HG03097 (cell line): ENCODE measurements at regions not wholly inside any gene's neighbourhood (a gene's known extent, or its start where the extent isn't known, plus 50 kb on each side); places are given as distances from the start of the nearest gene placed in this dataset.

Experiments
- ATAC-seq: cut with Tn5 transposase; IDR thresholded peaks from one replicate; pipeline ENCODE4 v1.9.1; 2021; ENCODE audit not compliant: unreplicated experiment, low FRiP score

- no peak for ATAC-seq
Measured at GRCh38 chr5:2575871-2576270, 175.6 kb downstream of the IRX2 start.

- no peak for ATAC-seq
Measured at GRCh38 chr5:2575292-2575691, 176.2 kb downstream of the IRX2 start.

DNA sequence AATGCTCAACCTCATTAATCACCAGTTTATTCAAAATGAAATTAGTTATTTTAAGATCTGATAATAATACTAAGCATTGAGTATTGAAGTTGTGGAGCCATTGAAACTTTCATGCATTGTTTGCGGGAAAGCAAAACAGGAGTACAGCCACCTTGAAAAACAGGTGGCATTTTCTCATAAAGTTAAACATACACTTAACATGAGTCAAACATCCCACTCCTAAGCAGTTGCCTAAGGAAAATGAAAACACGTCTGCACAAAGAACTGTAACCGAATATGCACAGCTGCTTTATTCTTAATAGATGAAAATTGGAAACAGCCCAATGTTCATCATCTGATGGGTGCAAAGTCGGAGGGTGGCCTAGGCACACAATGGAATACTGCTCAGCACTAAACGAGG, 177.3 kb downstream of the IRX2 start:
- ATAC-seq, result no peak

DNA sequence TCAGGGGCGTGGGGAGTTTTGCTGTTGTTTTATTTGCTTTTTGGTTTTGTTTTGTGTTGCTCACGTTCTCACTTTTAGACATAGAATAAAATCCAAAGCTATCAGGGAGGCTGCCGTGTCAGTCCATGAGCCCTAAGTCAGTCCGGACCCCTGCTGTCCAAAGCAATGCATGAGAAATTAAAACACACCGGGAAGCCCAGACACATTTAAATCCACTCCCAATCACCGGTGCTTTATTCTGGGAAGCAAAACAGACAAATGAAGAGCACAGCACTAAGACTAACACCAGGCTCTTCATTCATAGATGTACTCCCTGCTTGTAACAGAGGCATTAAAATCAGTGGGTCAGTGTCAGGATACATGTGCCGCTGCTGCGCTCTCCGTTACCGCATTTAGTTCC, 180.9 kb downstream of the IRX2 start:
- no peak for ATAC-seq

DNA sequence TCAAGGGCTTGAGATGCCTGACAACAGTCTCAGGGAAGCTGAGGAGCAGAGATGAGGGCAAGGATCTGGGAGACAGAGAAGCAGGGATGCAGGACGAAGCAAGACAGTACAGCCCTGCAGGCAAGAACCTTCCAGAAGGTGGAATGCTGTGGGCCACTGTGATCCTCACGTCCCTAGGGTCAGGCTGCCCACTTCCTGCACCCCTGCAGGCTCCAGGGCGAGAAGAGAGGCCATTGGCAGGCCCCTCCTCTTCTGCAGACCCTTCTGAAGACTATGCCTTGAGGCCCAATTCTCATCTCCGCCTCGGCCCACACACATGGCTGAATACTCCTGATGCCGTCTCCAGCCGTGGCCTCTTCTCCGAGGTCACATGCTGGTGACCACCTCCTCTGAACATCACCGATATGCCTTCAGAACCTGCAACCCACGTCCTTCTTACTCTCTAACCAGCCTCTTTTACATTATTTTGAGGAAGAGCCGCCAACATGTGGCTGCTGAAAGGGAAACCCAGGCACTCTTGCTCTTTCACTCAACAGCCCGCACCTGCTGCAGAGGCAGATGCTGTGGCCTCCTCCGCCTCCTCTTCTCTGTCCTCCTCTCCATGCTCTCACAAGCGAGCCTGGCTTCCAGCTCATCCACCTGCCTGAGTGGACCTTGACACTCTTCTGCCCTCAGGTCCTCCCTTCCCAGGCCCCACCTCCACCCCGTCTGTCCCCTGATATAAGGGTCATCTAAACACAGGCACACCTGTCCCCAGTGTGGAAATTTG, 181.5 kb downstream of the IRX2 start:
- no peak for ATAC-seq

GRCh38 chr5:2569176-2569575, 182.3 kb downstream of the IRX2 start:
- ATAC-seq, result no peak

DNA sequence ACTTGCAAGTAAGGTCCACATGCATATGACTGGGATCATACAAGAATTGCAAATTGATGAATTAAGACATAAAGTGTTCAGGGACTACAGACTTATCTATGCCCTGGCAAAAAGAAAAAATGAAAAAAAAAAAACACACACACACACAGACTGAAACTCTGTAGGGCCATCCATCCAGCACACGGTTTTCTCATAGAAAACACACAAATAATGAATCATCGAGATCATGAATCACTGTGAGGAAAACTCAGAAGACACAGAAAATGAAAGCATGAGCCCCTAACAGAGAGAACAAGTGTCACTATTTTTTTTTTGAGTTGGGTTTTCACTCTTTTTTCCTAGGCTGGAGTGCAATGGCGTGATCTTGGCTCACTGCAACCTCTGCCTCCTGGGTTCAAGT, 185.2 kb downstream of the IRX2 start:
- ATAC-seq, result no peak

DNA sequence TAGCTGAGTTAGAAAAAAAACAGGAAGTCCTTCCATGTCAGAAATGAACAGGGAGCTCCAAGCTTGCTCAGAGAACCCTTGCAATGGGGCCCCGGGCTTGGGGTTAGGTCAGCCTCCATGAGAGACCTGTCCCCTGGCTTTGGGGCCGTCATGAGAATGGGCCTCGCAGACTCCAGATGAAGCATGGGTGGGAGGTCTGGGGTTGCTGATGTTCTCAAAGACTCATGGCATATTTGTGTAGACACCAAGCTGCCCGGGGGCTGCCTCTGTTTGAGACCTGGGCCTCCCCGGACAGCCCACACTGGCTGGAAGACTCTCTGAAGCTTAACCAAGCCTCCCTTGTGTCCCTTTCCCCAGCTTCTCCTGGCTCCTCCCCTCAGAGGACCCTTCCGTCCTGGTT, 186.3 kb downstream of the IRX2 start:
- ATAC-seq, result no peak

DNA sequence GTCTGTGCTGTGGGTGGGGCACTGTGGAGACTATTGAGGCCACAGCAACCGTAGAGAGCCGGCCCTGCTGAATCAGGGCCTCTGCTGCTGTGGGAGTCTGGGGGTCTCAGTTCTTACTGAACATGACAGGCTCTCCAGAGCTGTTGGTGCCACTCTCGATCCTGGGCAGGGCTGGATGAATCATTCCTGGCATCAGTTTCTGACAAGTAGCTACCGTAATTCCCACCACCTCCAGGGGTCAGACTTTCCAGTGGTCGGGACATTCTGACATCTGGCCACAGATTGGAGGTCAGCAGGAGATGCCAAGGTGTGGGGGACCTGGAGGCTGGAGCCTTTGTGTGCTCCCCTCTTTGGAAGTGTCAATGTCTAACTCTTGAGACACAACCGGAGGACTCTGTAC, 188.4 kb downstream of the IRX2 start:
- no peak for ATAC-seq

- ATAC-seq, result no peak
Measured at GRCh38 chr5:2562036-2562435, 189.4 kb downstream of the IRX2 start.

GRCh38 chr5:2560435-2560834, 191.0 kb downstream of the IRX2 start:
- ATAC-seq, result no peak

DNA sequence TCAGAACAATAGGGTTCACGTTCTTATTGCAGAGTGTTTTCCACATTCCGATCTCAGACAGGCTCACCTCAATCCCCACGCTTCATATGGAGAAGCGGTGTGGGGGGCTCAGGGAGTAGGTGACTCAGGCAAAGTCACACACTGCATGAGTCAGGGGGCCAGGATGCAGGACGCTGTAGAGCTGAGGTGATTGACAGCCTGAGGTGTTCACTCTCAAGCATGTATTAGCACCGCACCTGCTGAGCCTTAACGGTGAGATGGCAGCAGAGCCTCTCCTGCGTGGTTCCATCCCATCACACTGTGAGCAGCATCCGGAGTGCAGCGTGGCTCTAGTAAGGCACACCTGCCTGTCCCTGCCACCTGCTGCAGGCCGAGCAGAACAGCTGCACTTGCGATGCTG, 194.0 kb downstream of the IRX2 start:
- no peak for ATAC-seq

DNA sequence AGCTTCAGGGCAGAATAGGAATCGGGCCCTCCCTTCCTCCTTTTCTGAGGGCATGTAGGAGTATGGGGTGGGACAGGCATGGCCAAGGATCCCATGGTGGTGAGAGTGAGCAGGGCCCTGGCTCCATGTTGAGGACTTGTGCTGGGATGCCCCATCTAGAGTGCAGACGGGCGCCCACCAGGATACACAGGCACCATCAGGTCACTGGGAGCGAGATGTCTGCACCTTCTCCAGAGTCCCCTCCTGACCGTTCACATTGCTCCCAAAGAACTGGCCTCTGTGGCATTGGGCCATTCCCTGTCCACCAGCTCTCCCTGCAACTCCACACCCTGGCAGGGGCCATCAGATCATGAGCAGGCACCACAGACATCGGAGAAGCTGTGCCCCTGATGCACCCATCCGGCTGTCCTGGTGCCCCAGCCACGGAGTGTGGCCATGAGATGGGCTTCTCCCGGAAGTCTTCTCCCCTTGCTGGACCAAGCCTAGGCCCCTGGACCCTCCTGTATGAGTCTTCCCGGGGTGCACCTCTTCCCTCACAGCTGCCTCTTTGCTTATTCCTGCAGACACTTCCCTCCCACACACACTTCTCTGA, 195.0 kb downstream of the IRX2 start:
- no peak for ATAC-seq

GRCh38 chr5:2553611-2554010, 197.9 kb downstream of the IRX2 start:
- ATAC-seq, result no peak

DNA sequence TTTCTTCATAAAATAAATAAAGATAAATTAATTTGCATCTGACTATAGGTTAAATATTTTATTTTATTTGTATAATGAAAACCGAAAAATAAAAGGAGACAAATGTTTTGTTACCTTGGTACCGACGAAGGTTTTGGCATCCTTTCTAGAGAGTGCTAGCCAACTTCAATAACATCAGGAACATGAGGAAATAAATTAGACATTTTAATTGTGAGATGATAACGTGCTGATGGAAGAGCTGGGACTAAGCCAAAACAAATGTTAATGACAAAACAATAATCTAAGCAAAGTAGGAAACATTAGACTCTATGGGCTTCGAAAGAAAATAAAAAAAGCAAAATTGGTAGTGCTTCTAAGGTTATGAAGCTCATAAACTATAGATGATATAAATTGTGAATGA, 201.0 kb downstream of the IRX2 start:
- no peak for ATAC-seq

DNA sequence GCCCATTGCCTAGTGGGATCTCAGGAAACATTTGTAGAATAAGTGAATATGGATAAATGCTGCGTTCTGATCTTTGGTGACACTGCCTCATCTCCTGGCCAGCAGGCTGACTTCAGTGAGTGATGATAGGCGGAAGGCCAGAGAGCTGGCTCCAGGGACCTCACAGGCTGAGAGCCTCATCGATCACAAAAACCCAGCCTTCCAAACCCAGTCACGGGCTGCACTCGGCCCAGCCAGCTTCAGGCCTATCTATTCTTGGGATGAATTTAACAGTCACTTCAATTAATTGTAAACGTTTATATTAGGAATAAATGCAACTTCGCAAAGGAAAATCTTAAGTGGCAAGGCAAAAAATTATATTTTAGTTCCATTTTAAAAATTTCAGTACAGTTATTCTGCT, 201.6 kb downstream of the IRX2 start:
- ATAC-seq, result no peak

DNA sequence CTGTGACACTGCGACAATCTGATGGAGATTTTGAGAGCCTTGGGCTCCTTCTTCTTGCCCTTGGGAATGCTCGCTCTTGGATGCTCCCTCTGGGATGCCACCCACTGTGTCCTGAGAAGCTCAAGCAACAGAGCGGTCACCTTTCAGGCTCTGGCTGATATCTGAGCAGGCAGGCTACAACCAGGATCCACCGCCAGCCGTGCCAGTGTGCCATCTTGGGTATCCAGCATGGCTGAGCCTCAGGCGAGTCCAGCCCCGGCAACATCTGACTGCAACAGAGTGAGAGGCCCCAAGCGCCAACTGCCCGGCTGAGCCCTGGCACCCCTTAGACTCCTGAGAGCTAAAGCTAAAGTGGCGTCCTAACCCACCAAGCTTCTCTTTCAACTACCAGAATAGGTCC, 202.1 kb downstream of the IRX2 start:
- ATAC-seq, result no peak

DNA sequence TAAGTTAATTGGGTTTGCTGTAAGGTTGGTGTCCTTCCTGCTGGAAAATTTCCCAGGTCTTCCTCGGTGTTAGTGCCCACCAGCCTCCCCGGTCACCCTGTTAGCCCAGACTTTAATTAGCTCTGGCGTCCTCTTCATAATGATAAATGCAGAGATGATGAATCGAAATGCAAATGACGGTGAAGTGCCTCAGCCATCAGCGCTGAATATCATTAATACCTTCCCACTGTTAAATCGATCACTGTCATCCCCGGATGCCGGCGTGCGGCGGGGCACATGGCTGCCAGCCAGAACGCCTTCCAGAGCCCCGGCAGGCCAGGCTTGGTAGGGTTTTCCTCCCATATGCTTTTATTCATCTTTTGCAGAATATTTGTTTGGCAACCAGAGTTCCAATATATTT, 204.5 kb downstream of the IRX2 start:
- ATAC-seq, result no peak

- no peak for ATAC-seq
Measured at GRCh38 chr5:2544003-2544402, 207.5 kb downstream of the IRX2 start.

DNA sequence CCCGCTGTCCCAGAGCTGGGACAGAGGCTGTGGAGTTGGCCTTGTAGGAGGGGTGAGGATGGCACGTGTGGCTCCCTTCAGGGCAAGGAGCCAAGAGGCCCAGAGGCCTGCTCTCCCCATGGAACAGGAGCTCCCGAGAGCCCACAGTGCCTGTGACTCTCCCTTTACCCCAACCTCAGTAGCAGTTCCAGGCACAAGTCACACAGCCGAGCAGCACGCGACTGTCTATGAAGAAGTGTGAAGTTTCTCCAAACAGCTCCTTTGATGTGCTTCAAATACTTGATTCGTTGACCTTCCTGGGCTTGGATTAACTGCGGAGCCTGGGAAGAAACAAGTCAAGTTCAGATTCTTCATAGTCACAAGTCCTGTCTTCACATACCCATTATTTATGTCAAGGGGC, 208.7 kb downstream of the IRX2 start:
- ATAC-seq, result no peak

GRCh38 chr5:2542026-2542425, 209.5 kb downstream of the IRX2 start:
- no peak for ATAC-seq

- ATAC-seq, result no peak
Measured at GRCh38 chr5:2538169-2538568, 213.3 kb downstream of the IRX2 start.
